IMR-90 (cell line): ENCODE measurements at regions not wholly inside any gene's neighbourhood (a gene's known extent, or its start where the extent isn't known, plus 50 kb on each side); places are given as distances from the start of the nearest gene placed in this dataset.

Experiments used
- ATAC-seq: fragments of 200-7000 bp; cut with Tn5 transposase; 2 replicates; pipeline ENCODE4 v1.9.1; 2020; ENCODE audit warnings: low read depth, mild to moderate bottlenecking, moderate library complexity
- BruUV-seq: library from RNA; stranded (reverse); fragments of 400-500 nt; replicated peaks from 2 replicates; lab custom pipeline; 2021; lab: Mats Ljungman, UMichigan
- CTCF ChIA-PET: fragments of 300-600 bp; formaldehyde crosslinking; extraction: SDS; loops from one replicate; lab custom pipeline; 2021; ENCODE audit warnings: antibody characterized with exemption; lab: Yijun Ruan, JAX
- POLR2A ChIA-PET: fragments of 300-600 bp; sonication (Branson Sonifier 250); formaldehyde crosslinking; loops from one replicate; lab custom pipeline; 2022; ENCODE audit warnings: antibody characterized with exemption; ENCODE audit not compliant: unreplicated experiment; lab: Charles Lee
- DNase-seq: peaks from one replicate; pipeline ENCODE4 v3.0.0; 2013
- H2AFZ ChIP-seq: replicated peaks from 2 replicates; pipeline ENCODE3; 2013; ENCODE audit warnings: low read length, mild to moderate bottlenecking; ENCODE audit not compliant: poor library complexity
- H2AK5ac ChIP-seq: 2 replicates; pipeline ENCODE4 v1.6.1; 2013; ENCODE audit warnings: low read depth, low read length, inconsistent platforms
- H2AK9ac ChIP-seq: replicated peaks from 2 replicates; pipeline ENCODE3; 2013; ENCODE audit warnings: mild to moderate bottlenecking, low read depth, low read length, moderate library complexity; ENCODE audit not compliant: poor library complexity
- H2BK120ac ChIP-seq: 2 replicates; pipeline ENCODE4 v1.6.1; 2013; ENCODE audit warnings: low read depth, low read length, inconsistent platforms
- H2BK15ac ChIP-seq: 3 replicates; pipeline ENCODE4 v1.6.1; 2013; ENCODE audit warnings: low read depth, low read length, inconsistent platforms
- H2BK20ac ChIP-seq: 2 replicates; pipeline ENCODE4 v1.6.1; 2013; ENCODE audit warnings: low read depth, mild to moderate bottlenecking, inconsistent platforms, low read length, moderate library complexity
- H2BK5ac ChIP-seq: 2 replicates; pipeline ENCODE4 v1.6.1; 2013; ENCODE audit warnings: mild to moderate bottlenecking, low read depth, low read length, inconsistent platforms; ENCODE audit not compliant: poor library complexity, severe bottlenecking
- H3K14ac ChIP-seq: replicated peaks from 2 replicates; pipeline ENCODE4 v1.6.1; 2013; ENCODE audit warnings: low read depth, low read length, inconsistent platforms
- H3K18ac ChIP-seq: 2 replicates; pipeline ENCODE4 v1.6.1; 2013; ENCODE audit warnings: low read depth, low read length, control low read depth
- H3K23ac ChIP-seq: 2 replicates; pipeline ENCODE4 v1.6.1; 2013; ENCODE audit warnings: low read depth, low read length, inconsistent platforms
- H3K27ac ChIP-seq: 2 replicates; pipeline ENCODE4 v1.5.1; 2013; ENCODE audit warnings: mild to moderate bottlenecking, control low read depth, low read length; ENCODE audit not compliant: insufficient read depth
- H3K27me3 ChIP-seq: 2 replicates; pipeline ENCODE4 v1.6.1; 2013; ENCODE audit warnings: low read length; ENCODE audit not compliant: control insufficient read depth, insufficient read depth
- H3K36me3 ChIP-seq: 2 replicates; pipeline ENCODE4 v1.6.1; 2013; ENCODE audit warnings: low read length, mixed read lengths; ENCODE audit not compliant: control insufficient read depth, insufficient read depth
- H3K4ac ChIP-seq: 2 replicates; pipeline ENCODE4 v1.6.1; 2013; ENCODE audit warnings: low read depth, low read length, inconsistent platforms
- H3K4me1 ChIP-seq: 2 replicates; pipeline ENCODE4 v1.6.1; 2013; ENCODE audit warnings: low read length, mixed read lengths; ENCODE audit not compliant: control insufficient read depth, insufficient read depth
- H3K4me2 ChIP-seq: 2 replicates; pipeline ENCODE4 v1.6.1; 2013; ENCODE audit warnings: low read depth, mild to moderate bottlenecking, control low read depth, low read length, moderate library complexity
- H3K4me3 ChIP-seq: 2 replicates; pipeline ENCODE4 v1.5.1; 2013; ENCODE audit warnings: low read depth, mild to moderate bottlenecking, control low read depth, low read length, moderate library complexity; ENCODE audit not compliant: insufficient read depth
- H3K56ac ChIP-seq: 2 replicates; pipeline ENCODE4 v1.6.1; 2013; ENCODE audit warnings: low read length, inconsistent platforms; ENCODE audit not compliant: insufficient read depth; ENCODE audit errors: extremely low read depth
- H3K79me1 ChIP-seq, 2 experiments: 2 replicates each; pipeline ENCODE4 v1.6.1; 2013; ENCODE audit warnings: low read length in 2 of 2, inconsistent platforms in 1 of 2, low read depth in 1 of 2
- H3K9ac ChIP-seq: 2 replicates; pipeline ENCODE4 v1.6.1; 2013; ENCODE audit warnings: low read depth, low read length, control low read depth
- H3K9me1 ChIP-seq: 2 replicates; pipeline ENCODE4 v1.6.1; 2013; ENCODE audit warnings: low read length, inconsistent platforms; ENCODE audit not compliant: insufficient read depth
- H3K9me3 ChIP-seq: 2 replicates; pipeline ENCODE4 v1.6.1; 2013; ENCODE audit warnings: low read length; ENCODE audit not compliant: control insufficient read depth, insufficient read depth
- H4K20me1 ChIP-seq: 2 replicates; pipeline ENCODE4 v1.6.1; 2013; ENCODE audit warnings: low read length, inconsistent platforms; ENCODE audit not compliant: insufficient read depth
- H4K5ac ChIP-seq: 2 replicates; pipeline ENCODE4 v1.6.1; 2013; ENCODE audit warnings: mild to moderate bottlenecking, low read depth, low read length, control low read depth
- H4K8ac ChIP-seq, 2 experiments: 2 replicates each; pipeline ENCODE4 v1.6.1; 2013; ENCODE audit warnings: low read depth in 2 of 2, low read length in 2 of 2, control low read depth in 1 of 2, inconsistent platforms in 1 of 2
- H4K91ac ChIP-seq: 2 replicates; pipeline ENCODE4 v1.6.1; 2013; ENCODE audit warnings: low read depth, low read length, inconsistent platforms; ENCODE audit not compliant: insufficient read depth
- BHLHE40 ChIP-seq: fragments of 150-350 bp; IDR thresholded peaks from 2 replicates; pipeline ENCODE4 v1.6.1; 2016; ENCODE audit warnings: mild to moderate bottlenecking, low read depth, low read length
- CEBPB ChIP-seq: IDR thresholded peaks from 2 replicates; pipeline ENCODE4 v1.6.1; 2012; ENCODE audit warnings: low read depth, low read length, improper control_type of control experiment
- CHD1 ChIP-seq: IDR thresholded peaks from 2 replicates; pipeline ENCODE4 v1.6.1; 2012; ENCODE audit warnings: low read depth, low read length, improper control_type of control experiment
- FOS ChIP-seq: fragments of 150-350 bp; IDR thresholded peaks from 2 replicates; pipeline ENCODE4 v1.6.1; 2016; ENCODE audit warnings: low read depth, low read length
- MAFK ChIP-seq: IDR thresholded peaks from 2 replicates; pipeline ENCODE4 v1.6.1; 2012; ENCODE audit warnings: low read depth, low read length, improper control_type of control experiment
- MAZ ChIP-seq: IDR thresholded peaks from 2 replicates; pipeline ENCODE4 v1.6.1; 2012; ENCODE audit warnings: low read depth, mild to moderate bottlenecking, low read length, improper control_type of control experiment, moderate library complexity, borderline replicate concordance
- MXI1 ChIP-seq: IDR thresholded peaks from 2 replicates; pipeline ENCODE4 v1.6.1; 2012; ENCODE audit warnings: low read depth, mild to moderate bottlenecking, low read length, moderate library complexity, borderline replicate concordance
- RAD21 ChIP-seq: IDR thresholded peaks from 2 replicates; pipeline ENCODE4 v1.6.1; 2012; ENCODE audit warnings: low read length, improper control_type of control experiment
- SMC3 ChIP-seq: fragments of 150-350 bp; IDR thresholded peaks from 2 replicates; pipeline ENCODE4 v1.6.1; 2016; ENCODE audit warnings: low read depth, mild to moderate bottlenecking, antibody characterized with exemption, low read length, moderate library complexity
- WGBS, 2 experiments: methylation state at CpG; one replicate each; pipeline versions ENCODE4 v1.1.5 to v1.1.7; 2013; ENCODE audit warnings: missing lambda C conversion rate in 2 of 2; ENCODE audit not compliant: insufficient read length in 1 of 2; ENCODE audit errors: extremely low coverage in 2 of 2; 5-methylcytosine and 5-hydroxymethylcytosine counted together
- dilution Hi-C: fragments of 300-500 bp; cut with HindIII; formaldehyde crosslinking; loops from one replicate; pipeline ENCODE4 v1.14.3; 2018; ENCODE audit warnings: low sequenced_read_pairs; ENCODE audit not compliant: unreplicated experiment
- in situ Hi-C: fragments of 300-500 bp; cut with MboI; formaldehyde crosslinking; loops from 3 replicates; pipeline ENCODE4 v1.14.3; 2019; ENCODE audit warnings: low sequenced_read_pairs, inconsistent platforms, mixed read lengths
- intact Hi-C: fragments of 100-400 bp; cut with micrococcal nuclease; formaldehyde crosslinking; loops from 2 replicates; pipeline ENCODE4 v1.10.0; 2022
- TF ChIP-seq, protein P1 (sequence below): fragments of 150-350 bp; IDR thresholded peaks from 2 replicates; pipeline ENCODE4 v1.6.1; 2017; ENCODE audit warnings: mild to moderate bottlenecking, antibody characterized with exemption, low read length, low read depth
- TF ChIP-seq, protein P2 (sequence below): fragments of 150-350 bp; IDR thresholded peaks from 2 replicates; pipeline ENCODE4 v1.6.1; 2016; ENCODE audit warnings: low read depth, mild to moderate bottlenecking, low read length, moderate library complexity, borderline replicate concordance

GRCh38 chr4:79181190-79181589 is 144.7 kb downstream of the NAA11 start:
- Histone ChIP-seq H2BK5ac (no peak overlapping the region), H2BK20ac (no peak overlapping the region), H3K9ac (no peak overlapping the region), H4K5ac (no peak overlapping the region), H3K23ac (no peak overlapping the region), H3K9me1 (no peaks in the 10 kb centered on the region), H2BK120ac (no peak overlapping the region), H3K56ac (no peak overlapping the region), H3K4ac (no peak overlapping the region), H2AFZ (no peak overlapping the region), H3K36me3 (no peaks in the 10 kb centered on the region), H3K4me2 (no peak overlapping the region), H3K27ac (no peak overlapping the region), H3K14ac (no peak overlapping the region), H3K18ac (no peak overlapping the region), H3K4me3 (no peak overlapping the region), H3K4me1 (no peaks in the 10 kb centered on the region; the same call in 1 of the 2 replicates), H3K27me3 (no peaks in the 10 kb centered on the region), H2AK5ac (no peak overlapping the region), H3K9me3 (no peaks in the 10 kb centered on the region), H4K8ac (no peak overlapping the region), H2BK15ac (no peak overlapping the region), H4K20me1 (no peaks in the 10 kb centered on the region), H2AK9ac (no peak overlapping the region), H3K79me1 (no peaks in the 10 kb centered on the region), H4K91ac (no peak overlapping the region)
- intact Hi-C loops, result no loop called here
- no peak for ATAC-seq
- WGBS, 2 experiments, result no CpG with 5 or more reads among the region's 7 CpGs
- no TSS peak for BruUV-seq
- dilution Hi-C loops, result no loop called here
- CTCF ChIA-PET, result no interaction called here
- POLR2A ChIA-PET, result no interaction called here
- DNase-seq, result no peak
- TF ChIP-seq MAZ (no peak), CEBPB (no peak), MAFK (no peak), MXI1 (no peak), BHLHE40 (no peak), CHD1 (no peak), FOS (no peak), SMC3 (no peak), RAD21 (no peak)
- TF ChIP-seq, protein P1, sequence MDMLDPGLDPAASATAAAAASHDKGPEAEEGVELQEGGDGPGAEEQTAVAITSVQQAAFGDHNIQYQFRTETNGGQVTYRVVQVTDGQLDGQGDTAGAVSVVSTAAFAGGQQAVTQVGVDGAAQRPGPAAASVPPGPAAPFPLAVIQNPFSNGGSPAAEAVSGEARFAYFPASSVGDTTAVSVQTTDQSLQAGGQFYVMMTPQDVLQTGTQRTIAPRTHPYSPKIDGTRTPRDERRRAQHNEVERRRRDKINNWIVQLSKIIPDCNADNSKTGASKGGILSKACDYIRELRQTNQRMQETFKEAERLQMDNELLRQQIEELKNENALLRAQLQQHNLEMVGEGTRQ, result no peak
- TF ChIP-seq, protein P2, sequence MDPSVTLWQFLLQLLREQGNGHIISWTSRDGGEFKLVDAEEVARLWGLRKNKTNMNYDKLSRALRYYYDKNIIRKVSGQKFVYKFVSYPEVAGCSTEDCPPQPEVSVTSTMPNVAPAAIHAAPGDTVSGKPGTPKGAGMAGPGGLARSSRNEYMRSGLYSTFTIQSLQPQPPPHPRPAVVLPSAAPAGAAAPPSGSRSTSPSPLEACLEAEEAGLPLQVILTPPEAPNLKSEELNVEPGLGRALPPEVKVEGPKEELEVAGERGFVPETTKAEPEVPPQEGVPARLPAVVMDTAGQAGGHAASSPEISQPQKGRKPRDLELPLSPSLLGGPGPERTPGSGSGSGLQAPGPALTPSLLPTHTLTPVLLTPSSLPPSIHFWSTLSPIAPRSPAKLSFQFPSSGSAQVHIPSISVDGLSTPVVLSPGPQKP, result no peak
- in situ Hi-C loops, result no loop called here
